Stimulated activated CD4-positive, alpha-beta T cell treated with anti-CD3 and anti-CD28 coated beads, TNF-alpha, amount 100 ng/mL, for 48 hours (primary cell): ENCODE measurements at regions not wholly inside any gene's neighbourhood (a gene's known extent, or its start where the extent isn't known, plus 50 kb on each side); places are given as distances from the start of the nearest gene placed in this dataset.
"Not testable (repeated sequence)": the region's sequence is repeated elsewhere in the genome, so short reads cannot be mapped to it uniquely, and the experiment has no call there.

Source experiments
- DNase-seq, 3 donors: peaks; one replicate each; pipeline ENCODE4 v3.0.0-alpha.2; 2020; ENCODE audit warnings: low read depth in 3 of 3

GRCh38 chr1:194445244-194445643 is 1258.8 kb upstream of the B3GALT2 start:
- no peak for DNase-seq

- DNase-seq, result no peak
Measured at GRCh38 chr1:194442901-194443575, 1256.6 kb upstream of the B3GALT2 start.

GRCh38 chr1:194437135-194437534 is 1250.7 kb upstream of the B3GALT2 start:
- no peak for DNase-seq

- no peak for DNase-seq
Measured at GRCh38 chr1:194431121-194431520, 1244.7 kb upstream of the B3GALT2 start.

GRCh38 chr1:194420706-194421105 is 1234.3 kb upstream of the B3GALT2 start:
- DNase-seq, result no peak

GRCh38 chr1:194419721-194420120 is 1233.3 kb upstream of the B3GALT2 start:
- DNase-seq, result no peak

GRCh38 chr1:194410756-194411155 is 1224.3 kb upstream of the B3GALT2 start:
- no peak for DNase-seq

- not testable (repeated sequence) for DNase-seq
Measured at GRCh38 chr1:194407238-194407637, 1220.8 kb upstream of the B3GALT2 start.

- no peak for DNase-seq
Measured at GRCh38 chr1:194394676-194395075, 1208.3 kb upstream of the B3GALT2 start.

- DNase-seq, result no peak
Measured at GRCh38 chr1:194387531-194387930, 1201.1 kb upstream of the B3GALT2 start.

- no peak for DNase-seq
Measured at GRCh38 chr1:194378517-194378916, 1192.1 kb upstream of the B3GALT2 start.

GRCh38 chr1:194374649-194375048 is 1188.2 kb upstream of the B3GALT2 start:
- no peak for DNase-seq

GRCh38 chr1:194372266-194372665 is 1185.9 kb upstream of the B3GALT2 start:
- DNase-seq, result no peak

GRCh38 chr1:194369622-194370021 is 1183.2 kb upstream of the B3GALT2 start:
- no peak for DNase-seq

- no peak for DNase-seq
Measured at GRCh38 chr1:194369060-194369459, 1182.6 kb upstream of the B3GALT2 start.

- DNase-seq, result no peak
Measured at GRCh38 chr1:194367121-194367520, 1180.7 kb upstream of the B3GALT2 start.

- no peak for DNase-seq
Measured at GRCh38 chr1:194366705-194367104, 1180.3 kb upstream of the B3GALT2 start.

- DNase-seq, result no peak
Measured at GRCh38 chr1:194362327-194362726, 1175.9 kb upstream of the B3GALT2 start.

- no peak for DNase-seq
Measured at GRCh38 chr1:194361374-194362131, 1175.1 kb upstream of the B3GALT2 start.

GRCh38 chr1:194358208-194358581 is 1171.8 kb upstream of the B3GALT2 start:
- no peak for DNase-seq

- DNase-seq, result not testable (repeated sequence)
Measured at GRCh38 chr1:194357573-194358207, 1171.3 kb upstream of the B3GALT2 start.

GRCh38 chr1:194355488-194356106 is 1169.2 kb upstream of the B3GALT2 start:
- no peak for DNase-seq
